T-helper 2 cell treated with Interferon-gamma antibody and Interleukin-4, amounts not matched to agents 100 ng/mL and 5 ng/mL, for 36 hours (primary cell): ENCODE measurements at regions not wholly inside any gene's neighbourhood (a gene's known extent, or its start where the extent isn't known, plus 50 kb on each side); places are given as distances from the start of the nearest gene placed in this dataset.

Experiments used
- intact Hi-C: fragments of 100-400 bp; cut with micrococcal nuclease; formaldehyde crosslinking; loops from one replicate; pipeline ENCODE4 v1.15.1; 2023

DNA sequence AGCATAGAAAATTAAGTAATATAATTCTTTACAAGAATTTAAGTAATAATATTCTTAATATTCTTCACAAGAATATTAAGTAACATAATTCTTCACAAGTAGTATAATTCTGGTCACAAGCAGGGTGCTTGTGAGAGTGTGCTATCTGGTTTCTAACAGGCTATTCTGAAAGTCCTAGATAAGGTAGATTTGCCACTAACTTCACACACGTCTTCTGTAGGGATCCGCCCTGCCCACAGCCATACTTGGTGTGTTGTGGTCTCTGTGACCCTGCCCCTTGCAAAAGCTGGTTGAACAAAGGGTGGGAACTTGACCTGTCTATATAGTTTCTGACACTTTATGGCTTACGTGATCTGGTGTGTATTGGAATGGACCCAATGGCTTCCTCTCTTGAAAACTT, 253.4 kb upstream of the MDFIC2 start:
- intact Hi-C loops, result no loop called here

- intact Hi-C loops, result no loop called here
Observed at GRCh38 chr3:70564552-70564951, 252.1 kb upstream of the MDFIC2 start.

GRCh38 chr3:70561796-70562195, 249.4 kb upstream of the MDFIC2 start:
- intact Hi-C loops, result no loop called here

DNA sequence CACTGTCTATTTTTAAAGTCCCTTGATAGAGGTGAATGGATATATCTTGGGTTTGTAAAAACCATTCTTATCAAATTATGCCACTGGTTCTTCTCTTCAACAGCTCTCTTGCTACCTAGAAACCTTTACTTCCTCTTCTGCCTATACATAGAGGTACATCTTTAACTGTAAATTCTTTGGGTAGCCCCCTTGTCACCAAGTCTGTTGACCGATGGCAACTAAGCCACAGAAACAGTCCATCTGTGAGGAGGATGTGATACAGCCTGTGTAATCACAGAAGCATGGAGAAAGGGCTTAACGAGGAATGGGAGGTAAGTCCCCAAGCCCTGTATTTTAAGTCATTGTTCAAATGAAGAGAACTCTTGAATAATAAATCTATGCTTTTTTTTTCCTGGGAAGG, 246.5 kb upstream of the MDFIC2 start:
- intact Hi-C loops, result loop anchor here (5.0 kb wide), 1 partner anchor 1103 kb away; no protein-coding TSS in a partner anchor

DNA sequence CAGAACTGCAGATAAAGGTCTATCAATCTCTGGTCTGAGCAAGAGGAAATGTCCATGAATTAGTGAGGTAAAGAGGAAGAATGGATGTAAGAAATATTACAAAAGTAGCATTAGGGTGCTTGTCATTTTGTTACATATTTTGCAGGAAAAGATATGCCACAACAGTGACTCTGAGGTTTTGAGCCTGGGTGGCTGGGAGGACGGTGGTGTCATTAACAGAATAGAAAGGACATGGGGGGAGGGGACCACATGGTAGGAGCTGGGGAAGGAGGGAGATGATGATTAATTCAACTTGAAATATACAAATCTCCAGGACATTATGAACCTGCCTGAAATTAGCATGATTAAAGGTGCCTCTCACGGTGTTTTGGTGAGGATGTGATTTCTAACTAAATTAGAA, 245.5 kb upstream of the MDFIC2 start:
- intact Hi-C loops, result loop anchor here (5.0 kb wide), 1 partner anchor 1104 kb away; no protein-coding TSS in a partner anchor

DNA sequence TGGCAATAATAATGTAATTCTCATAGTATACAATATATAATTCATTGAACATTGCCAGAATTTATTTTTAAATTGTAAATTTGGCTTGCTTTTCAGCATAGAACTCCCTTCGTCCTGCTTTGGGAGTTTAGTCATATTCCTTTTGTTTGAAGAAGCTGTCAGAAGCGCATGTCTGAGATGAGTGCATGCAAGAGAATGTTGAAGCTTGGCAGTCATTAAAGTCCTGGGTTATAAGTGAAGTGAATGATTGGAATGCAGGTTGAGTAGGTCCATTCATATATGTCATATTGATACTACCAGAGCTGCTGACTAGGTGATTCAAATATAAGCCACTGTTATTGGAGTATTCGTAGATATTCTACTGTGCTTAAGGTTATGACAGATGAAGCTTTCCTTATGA, 243.6 kb upstream of the MDFIC2 start:
- intact Hi-C loops, result loop anchor here (5.0 kb wide), 1 partner anchor 1106 kb away; no protein-coding TSS in a partner anchor

GRCh38 chr3:70554170-70554569, 241.7 kb upstream of the MDFIC2 start:
- intact Hi-C loops, result loop anchor here (5.0 kb wide), 1 partner anchor 1098 kb away; no protein-coding TSS in a partner anchor

DNA sequence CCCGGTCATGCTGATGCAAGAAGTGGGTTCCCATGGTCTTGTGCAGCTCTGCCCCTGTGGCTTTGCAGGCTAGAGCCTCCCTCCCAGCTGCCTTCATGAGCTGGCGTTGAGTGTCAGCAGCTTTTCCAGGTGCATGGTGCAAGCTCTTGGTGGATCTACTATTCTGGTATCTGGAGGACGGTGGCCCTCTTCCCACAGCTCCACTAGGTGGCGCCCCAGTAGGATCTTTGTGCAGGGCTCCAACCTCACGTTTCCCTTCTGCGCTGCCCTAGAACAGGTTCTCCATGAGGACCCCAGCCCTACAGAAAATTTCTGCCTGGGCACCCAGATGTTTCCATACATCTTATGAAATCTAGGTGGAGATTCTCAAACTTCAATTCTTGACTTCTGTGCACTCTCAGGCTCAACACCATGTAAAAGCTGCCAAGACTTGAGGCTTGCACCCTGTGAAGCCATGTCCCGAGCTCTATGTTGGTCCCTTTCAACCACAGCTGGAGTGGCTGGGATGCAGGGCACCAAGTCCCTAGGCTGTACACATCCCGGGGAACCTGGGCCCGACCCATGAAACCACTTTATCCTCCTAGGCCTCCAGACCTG, 238.4 kb upstream of the MDFIC2 start:
- intact Hi-C loops, result loop anchor here (1.0 to 5.0 kb wide), 3 partner anchors 753 to 1101 kb away; no protein-coding TSS in a partner anchor

DNA sequence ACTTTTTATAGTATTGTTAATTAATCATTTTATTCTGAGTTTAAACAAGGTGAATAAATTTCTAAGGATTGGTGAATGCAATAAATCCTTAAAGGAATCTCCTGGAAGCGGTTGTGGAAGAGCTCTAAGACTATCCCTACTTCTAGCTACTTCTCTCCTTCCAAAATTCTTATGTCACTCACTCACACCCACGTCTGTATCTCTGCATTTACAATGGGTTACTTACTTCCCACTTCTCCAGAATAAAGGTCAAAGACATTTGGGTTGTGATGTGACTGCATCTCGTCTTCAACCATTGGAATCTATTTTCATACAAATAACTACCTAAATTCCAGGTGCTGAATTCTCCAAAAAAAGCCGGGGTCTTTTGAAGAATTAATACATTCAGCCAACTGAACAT, 234.2 kb upstream of the MDFIC2 start:
- intact Hi-C loops, result no loop called here

DNA sequence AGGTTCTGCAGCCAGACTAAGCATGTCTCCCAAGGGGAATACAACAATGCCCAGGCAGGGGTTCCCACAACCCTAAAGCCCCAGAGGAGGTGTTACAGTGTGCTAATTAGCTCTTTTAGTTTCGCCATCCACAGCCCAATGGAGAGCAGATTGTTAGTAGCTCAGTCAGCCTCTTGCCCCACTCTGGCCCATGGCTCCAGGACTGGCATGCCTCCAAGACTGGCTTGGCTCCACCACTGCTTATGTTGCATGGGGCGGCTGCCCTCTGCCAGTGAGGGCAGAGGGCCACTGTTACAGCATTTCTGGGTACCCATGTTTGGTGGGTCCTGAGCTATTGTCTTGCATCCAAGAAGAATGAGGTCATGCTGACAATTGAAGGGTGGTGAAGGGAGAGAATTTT, 231.1 kb upstream of the MDFIC2 start:
- intact Hi-C loops, result no loop called here

DNA sequence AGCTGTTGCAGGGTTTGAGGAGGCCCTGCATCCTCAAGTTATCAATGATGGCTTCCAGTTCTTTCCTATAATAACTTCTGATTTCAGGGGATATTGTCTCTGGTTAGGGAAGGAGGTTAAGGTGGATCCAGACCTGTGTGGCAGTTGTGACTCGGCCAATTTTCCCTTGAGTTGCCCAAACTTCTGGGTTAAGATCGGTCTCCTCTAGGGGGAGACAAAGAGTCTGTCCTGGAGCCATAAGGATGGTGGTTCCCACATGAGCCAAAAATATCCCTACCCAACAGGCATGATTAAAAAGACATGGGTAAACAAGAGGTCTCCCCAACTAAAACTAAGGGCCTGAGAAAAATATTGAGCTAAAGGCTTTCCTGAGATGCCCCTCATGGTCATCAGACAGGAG, 227.5 kb upstream of the MDFIC2 start:
- intact Hi-C loops, result no loop called here

GRCh38 chr3:70532806-70533205, 220.4 kb upstream of the MDFIC2 start:
- intact Hi-C loops, result loop anchor here (5.0 kb wide), 1 partner anchor 1054 kb away; no protein-coding TSS in a partner anchor

DNA sequence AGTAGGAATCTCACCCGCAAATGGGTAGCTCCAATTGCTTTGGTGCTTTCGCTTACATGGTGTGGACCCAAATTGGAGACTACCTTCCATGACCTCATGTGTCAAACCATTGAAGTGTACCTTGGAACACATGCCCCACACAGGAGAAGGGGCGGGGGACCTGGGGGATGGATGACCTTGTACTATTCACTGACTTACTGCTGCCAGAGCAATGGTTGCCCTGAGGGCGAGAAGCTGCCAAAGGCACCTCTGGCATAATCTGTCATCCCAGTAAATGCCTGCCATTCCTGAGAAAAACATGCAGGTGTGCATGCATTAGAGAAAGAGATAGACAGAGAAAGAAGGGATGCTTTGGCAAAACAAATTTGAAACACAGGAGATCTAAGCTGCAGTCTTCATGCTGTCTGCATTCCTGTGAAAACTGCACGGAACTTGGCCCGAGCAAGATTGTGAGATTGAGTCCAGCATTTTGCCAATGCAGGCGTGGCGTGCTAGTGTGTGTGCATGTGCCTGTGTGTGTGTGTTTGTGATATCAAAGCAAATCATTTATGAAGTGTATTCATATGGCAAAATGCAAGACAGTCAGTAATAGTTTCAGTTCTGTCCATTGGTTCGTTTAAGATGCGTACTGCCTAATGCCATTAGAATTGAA, 219.5 kb upstream of the MDFIC2 start:
- intact Hi-C loops, result loop anchor here (5.0 kb wide), 1 partner anchor 1055 kb away; no protein-coding TSS in a partner anchor

- intact Hi-C loops, result loop anchor here (5.0 kb wide), 1 partner anchor 1056 kb away; no protein-coding TSS in a partner anchor
Observed at GRCh38 chr3:70531063-70531657, 218.7 kb upstream of the MDFIC2 start.

DNA sequence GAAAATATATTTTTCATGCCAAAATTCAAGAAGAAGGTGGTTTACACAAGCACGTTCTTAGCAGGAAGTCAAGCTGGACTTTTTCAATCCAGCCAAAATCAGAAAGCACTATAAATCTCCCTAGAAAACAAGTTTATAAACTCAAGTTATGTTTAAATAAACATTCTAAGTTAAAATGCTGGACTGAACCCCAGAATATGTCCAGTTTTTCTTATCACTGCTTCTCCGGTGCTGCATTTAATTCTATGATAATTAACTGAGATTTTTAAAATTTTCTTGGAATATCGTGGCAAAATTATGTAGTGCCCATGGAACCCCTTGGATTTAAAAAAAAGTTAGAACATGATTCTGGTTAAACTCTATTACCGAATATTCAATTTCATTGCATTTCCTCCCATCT, 218.2 kb upstream of the MDFIC2 start:
- intact Hi-C loops, result loop anchor here (5.0 kb wide), 1 partner anchor 1057 kb away; no protein-coding TSS in a partner anchor

GRCh38 chr3:70527026-70527425, 214.6 kb upstream of the MDFIC2 start:
- intact Hi-C loops, result no loop called here

DNA sequence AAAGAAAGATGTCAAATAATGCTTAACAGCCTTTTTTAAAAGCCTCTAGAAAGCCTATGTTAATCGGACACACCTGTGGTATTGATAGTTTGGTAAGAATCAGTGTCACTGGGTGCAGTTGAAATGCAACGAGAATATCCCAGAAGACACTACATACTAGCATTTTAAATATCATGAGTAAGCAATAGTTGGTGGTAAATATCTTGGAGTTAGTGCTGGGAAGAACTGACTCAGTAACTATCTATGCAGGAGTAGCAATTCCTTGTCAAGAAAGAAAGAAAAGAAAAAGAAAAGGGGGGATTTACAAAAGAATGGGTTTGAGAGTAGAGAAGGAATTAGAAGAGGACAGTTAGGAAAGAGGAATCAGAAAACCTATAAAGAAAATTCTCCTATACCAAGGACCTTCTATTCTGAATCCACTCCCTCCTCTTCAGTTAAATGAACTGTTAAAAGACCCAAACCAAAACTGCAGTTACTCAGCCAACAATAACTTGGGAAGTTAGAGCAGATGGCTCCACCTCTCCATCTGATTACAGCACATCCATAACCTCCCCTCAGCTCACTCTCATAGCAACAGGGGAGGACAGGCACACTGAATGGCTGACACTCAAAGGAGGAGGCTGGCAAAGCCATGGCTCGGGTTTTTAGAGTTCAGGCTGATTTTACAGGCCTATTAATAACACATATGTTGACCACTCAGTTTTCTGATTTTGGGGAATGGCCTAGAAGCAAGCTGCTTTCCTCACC, 207.6 kb upstream of the MDFIC2 start:
- intact Hi-C loops, result no loop called here

- intact Hi-C loops, result no loop called here
Observed at GRCh38 chr3:70519026-70519425, 206.6 kb upstream of the MDFIC2 start.

GRCh38 chr3:70518356-70518755, 205.9 kb upstream of the MDFIC2 start:
- intact Hi-C loops, result no loop called here

DNA sequence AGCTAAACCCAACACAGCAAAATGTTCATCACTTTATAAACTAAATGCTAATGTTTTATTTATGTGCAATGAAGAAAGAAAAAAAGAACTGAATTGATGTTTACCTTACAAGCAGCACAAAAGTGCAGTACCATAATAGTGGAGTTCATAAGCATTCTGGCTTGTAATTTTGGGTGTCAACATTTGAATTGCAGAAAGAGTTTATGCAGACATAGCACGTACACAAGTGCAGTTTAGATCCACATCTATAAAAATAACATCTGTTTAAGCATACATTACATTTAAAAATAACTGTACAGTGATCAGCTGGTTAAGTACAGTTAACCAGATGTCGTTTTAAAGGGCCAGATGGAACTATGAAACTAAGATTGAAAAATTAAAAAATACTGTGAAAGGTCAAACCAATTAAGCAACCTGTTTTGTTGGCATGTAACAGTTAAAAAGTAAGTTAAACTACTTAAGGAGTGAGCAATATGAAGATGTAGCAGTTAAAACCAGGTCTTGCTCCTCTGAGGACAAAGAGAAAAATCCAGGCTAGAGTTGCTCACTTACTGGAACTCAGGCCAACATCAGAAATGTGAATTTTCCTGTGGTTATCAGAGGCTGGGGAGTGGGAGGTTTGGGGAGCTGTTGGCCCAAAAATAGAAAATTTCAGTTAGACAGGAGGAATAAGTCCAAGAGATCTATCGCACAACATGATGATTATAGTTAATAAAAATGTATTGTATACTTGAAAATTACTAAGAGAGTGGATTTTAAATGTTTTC, 204.9 kb upstream of the MDFIC2 start:
- intact Hi-C loops, result no loop called here

- intact Hi-C loops, result no loop called here
Observed at GRCh38 chr3:70516076-70516475, 203.6 kb upstream of the MDFIC2 start.
